ENCODE measurements at regions not wholly inside any gene's neighbourhood (a gene's known extent, or its start where the extent isn't known, plus 50 kb on each side); places are given as distances from the start of the nearest gene placed in this dataset.
"Not testable (repeated sequence)": the region's sequence is repeated elsewhere in the genome, so short reads cannot be mapped to it uniquely, and the experiment has no call there.

GRCh38 chr14:100430571-100430970 is 107.4 kb downstream of the SLC25A47 start:
- Mint-ChIP-seq H3K9me3 (no peaks in the 10 kb centered on the region), H3K27ac (no peak overlapping the region), H3K4me3 (no peak overlapping the region), H3K4me1 (peaks cover 0 to 19% (median 5%) of the 10 kb centered on the region in 4 donors), H3K36me3 (peaks cover 15% of the 10 kb centered on the region), H3K27me3 (no peaks in the 10 kb centered on the region)
- DNase-seq (no peak), ATAC-seq (ENCODE audit: low read depth in 2 of 2) (no peak)
- Histone ChIP-seq H3K36me3 (ENCODE audit: control insufficient read depth, insufficient read depth, low read length) (no peaks in the 10 kb centered on the region), H3K27me3 (ENCODE audit: control insufficient read depth, insufficient read depth, low read length) (no peaks in the 10 kb centered on the region), H3K27ac (ENCODE audit: insufficient read depth, low read length, poor library complexity, severe bottlenecking) (no peak overlapping the region), H3K4me1 (ENCODE audit: control insufficient read depth, insufficient read depth, low read length, poor library complexity, severe bottlenecking) (no peaks in the 10 kb centered on the region), H3K9me3 (ENCODE audit: control insufficient read depth in 2 of 2, low read length in 2 of 2) (no peaks in the 10 kb centered on the region), H3K4me3 (ENCODE audit: low read depth, low read length) (no peak overlapping the region)

- ATAC-seq (ENCODE audit: low read depth in 2 of 2); H3K9me3 Mint-ChIP-seq; H3K4me3 ChIP-seq (ENCODE audit: low read depth, low read length); H3K27me3 ChIP-seq (ENCODE audit: control insufficient read depth, insufficient read depth, low read length); H3K27ac Mint-ChIP-seq; DNase-seq; H3K27ac ChIP-seq (ENCODE audit: insufficient read depth, low read length, poor library complexity, severe bottlenecking); H3K27me3 Mint-ChIP-seq; H3K9me3 ChIP-seq (ENCODE audit: control insufficient read depth in 2 of 2, low read length in 2 of 2); H3K4me3 Mint-ChIP-seq; H3K36me3 ChIP-seq (ENCODE audit: control insufficient read depth, insufficient read depth, low read length); H3K4me1 ChIP-seq (ENCODE audit: control insufficient read depth, insufficient read depth, low read length, poor library complexity, severe bottlenecking): not testable (repeated sequence)
- peaks cover 0 to 23% (median 6%) of the 10 kb centered on the region in 4 donors for H3K4me1 Mint-ChIP-seq
- peaks cover 15% of the 10 kb centered on the region for H3K36me3 Mint-ChIP-seq
These were observed 108.3 kb downstream of the SLC25A47 start for GRCh38 chr14:100431461-100431860.

GRCh38 chr14:100432652-100433427 is 109.7 kb downstream of the SLC25A47 start:
- peaks cover 15% of the 10 kb centered on the region for H3K36me3 Mint-ChIP-seq
- no peaks in the 10 kb centered on the region for H3K27me3 ChIP-seq (ENCODE audit: control insufficient read depth, insufficient read depth, low read length)
- no peak overlapping the region for H3K27ac Mint-ChIP-seq
- H3K9me3 Mint-ChIP-seq: no peaks in the 10 kb centered on the region
- H3K27ac ChIP-seq (ENCODE audit: insufficient read depth, low read length, poor library complexity, severe bottlenecking): no peak overlapping the region
- H3K27me3 Mint-ChIP-seq: no peaks in the 10 kb centered on the region
- no peaks in the 10 kb centered on the region for H3K4me1 ChIP-seq (ENCODE audit: control insufficient read depth, insufficient read depth, low read length, poor library complexity, severe bottlenecking)
- no peaks in the 10 kb centered on the region for H3K36me3 ChIP-seq (ENCODE audit: control insufficient read depth, insufficient read depth, low read length)
- DNase-seq: no peak
- no peak overlapping the region for H3K4me3 Mint-ChIP-seq
- H3K4me3 ChIP-seq (ENCODE audit: low read depth, low read length): no peak overlapping the region
- peaks cover 0 to 25% (median 10%) of the 10 kb centered on the region in 4 donors for H3K4me1 Mint-ChIP-seq
- no peak for ATAC-seq (ENCODE audit: low read depth in 2 of 2)
- H3K9me3 ChIP-seq (ENCODE audit: control insufficient read depth in 2 of 2, low read length in 2 of 2): no peaks in the 10 kb centered on the region

GRCh38 chr14:100433428-100433814 is 110.3 kb downstream of the SLC25A47 start:
- H3K27ac Mint-ChIP-seq: no peak overlapping the region
- no peak overlapping the region for H3K4me3 ChIP-seq (ENCODE audit: low read depth, low read length)
- H3K36me3 ChIP-seq (ENCODE audit: control insufficient read depth, insufficient read depth, low read length): no peaks in the 10 kb centered on the region
- H3K4me1 Mint-ChIP-seq: peaks cover 0 to 27% (median 10%) of the 10 kb centered on the region in 4 donors
- no peaks in the 10 kb centered on the region for H3K27me3 Mint-ChIP-seq
- no peaks in the 10 kb centered on the region for H3K9me3 ChIP-seq (ENCODE audit: control insufficient read depth in 2 of 2, low read length in 2 of 2)
- no peak for ATAC-seq (ENCODE audit: low read depth in 2 of 2)
- no peaks in the 10 kb centered on the region for H3K9me3 Mint-ChIP-seq
- no peak overlapping the region for H3K27ac ChIP-seq (ENCODE audit: insufficient read depth, low read length, poor library complexity, severe bottlenecking)
- no peak for DNase-seq
- no peaks in the 10 kb centered on the region for H3K4me1 ChIP-seq (ENCODE audit: control insufficient read depth, insufficient read depth, low read length, poor library complexity, severe bottlenecking)
- no peak overlapping the region for H3K4me3 Mint-ChIP-seq
- H3K27me3 ChIP-seq (ENCODE audit: control insufficient read depth, insufficient read depth, low read length): no peaks in the 10 kb centered on the region
- peaks cover 14% of the 10 kb centered on the region for H3K36me3 Mint-ChIP-seq

GRCh38 chr14:100434033-100434601 is 111.0 kb downstream of the SLC25A47 start:
- no peak overlapping the region for H3K27ac Mint-ChIP-seq
- H3K36me3 Mint-ChIP-seq: peaks cover 7% of the 10 kb centered on the region
- Histone ChIP-seq H3K27ac (ENCODE audit: insufficient read depth, low read length, poor library complexity, severe bottlenecking) (no peak overlapping the region), H3K27me3 (ENCODE audit: control insufficient read depth, insufficient read depth, low read length) (no peaks in the 10 kb centered on the region), H3K4me1 (ENCODE audit: control insufficient read depth, insufficient read depth, low read length, poor library complexity, severe bottlenecking) (peaks cover 3% of the 10 kb centered on the region), H3K4me3 (ENCODE audit: low read depth, low read length) (no peak overlapping the region), H3K9me3 (ENCODE audit: control insufficient read depth in 2 of 2, low read length in 2 of 2) (no peaks in the 10 kb centered on the region), H3K36me3 (ENCODE audit: control insufficient read depth, insufficient read depth, low read length) (no peaks in the 10 kb centered on the region)
- H3K4me3 Mint-ChIP-seq: no peak overlapping the region
- peaks cover 0 to 28% (median 14%) of the 10 kb centered on the region in 4 donors for H3K4me1 Mint-ChIP-seq
- DNase-seq (no peak), ATAC-seq (ENCODE audit: low read depth in 2 of 2) (no peak)
- H3K9me3 Mint-ChIP-seq: no peaks in the 10 kb centered on the region
- H3K27me3 Mint-ChIP-seq: no peaks in the 10 kb centered on the region

- Mint-ChIP-seq H3K4me3 (no peak overlapping the region), H3K27ac (no peak overlapping the region), H3K36me3 (peaks cover 5% of the 10 kb centered on the region), H3K27me3 (no peaks in the 10 kb centered on the region), H3K9me3 (no peaks in the 10 kb centered on the region), H3K4me1 (peaks cover 0 to 29% (median 18%) of the 10 kb centered on the region in 4 donors)
- ATAC-seq (ENCODE audit: low read depth in 2 of 2) (no peak), DNase-seq (no peak)
- no peaks in the 10 kb centered on the region for H3K27me3 ChIP-seq (ENCODE audit: control insufficient read depth, insufficient read depth, low read length)
- H3K27ac ChIP-seq (ENCODE audit: insufficient read depth, low read length, poor library complexity, severe bottlenecking): no peak overlapping the region
- peaks cover 3% of the 10 kb centered on the region for H3K4me1 ChIP-seq (ENCODE audit: control insufficient read depth, insufficient read depth, low read length, poor library complexity, severe bottlenecking)
- H3K4me3 ChIP-seq (ENCODE audit: low read depth, low read length): no peak overlapping the region
- no peaks in the 10 kb centered on the region for H3K9me3 ChIP-seq (ENCODE audit: control insufficient read depth in 2 of 2, low read length in 2 of 2)
- H3K36me3 ChIP-seq (ENCODE audit: control insufficient read depth, insufficient read depth, low read length): no peaks in the 10 kb centered on the region
These were observed 111.8 kb downstream of the SLC25A47 start for GRCh38 chr14:100434911-100435438.

GRCh38 chr14:100435459-100435858 is 112.3 kb downstream of the SLC25A47 start:
- H3K36me3 ChIP-seq (ENCODE audit: control insufficient read depth, insufficient read depth, low read length): no peaks in the 10 kb centered on the region
- ATAC-seq (ENCODE audit: low read depth in 2 of 2) (no peak), DNase-seq (no peak)
- peaks cover 3% of the 10 kb centered on the region for H3K4me1 ChIP-seq (ENCODE audit: control insufficient read depth, insufficient read depth, low read length, poor library complexity, severe bottlenecking)
- Mint-ChIP-seq H3K4me3 (no peak overlapping the region), H3K27me3 (no peaks in the 10 kb centered on the region), H3K36me3 (peaks cover under 1% of the 10 kb centered on the region), H3K9me3 (no peaks in the 10 kb centered on the region), H3K27ac (no peak overlapping the region), H3K4me1 (peaks cover 0 to 30% (median 20%) of the 10 kb centered on the region in 4 donors)
- H3K9me3 ChIP-seq (ENCODE audit: control insufficient read depth in 2 of 2, low read length in 2 of 2): no peaks in the 10 kb centered on the region
- H3K27ac ChIP-seq (ENCODE audit: insufficient read depth, low read length, poor library complexity, severe bottlenecking): no peak overlapping the region
- H3K4me3 ChIP-seq (ENCODE audit: low read depth, low read length): no peak overlapping the region
- H3K27me3 ChIP-seq (ENCODE audit: control insufficient read depth, insufficient read depth, low read length): no peaks in the 10 kb centered on the region

Data from CD4-positive, CD25-positive, alpha-beta regulatory T cell (primary cell).